GM10248 (cell line): ENCODE measurements at regions not wholly inside any gene's neighbourhood (a gene's known extent, or its start where the extent isn't known, plus 50 kb on each side); places are given as distances from the start of the nearest gene placed in this dataset.

Source experiments
- CTCF ChIA-PET: fragments of 300-600 bp; sonication (Branson Sonifier 250); formaldehyde crosslinking; extraction: SDS; loops from one replicate; lab custom pipeline; 2021; ENCODE audit warnings: antibody characterized with exemption; lab: Yijun Ruan, JAX
- POLR2A ChIA-PET: fragments of 350-650 bp; sonication (Branson Sonifier 250); formaldehyde crosslinking; extraction: SDS; loops from one replicate; lab custom pipeline; 2020; ENCODE audit warnings: antibody characterized with exemption; lab: Yijun Ruan, JAX
- DNase-seq: peaks from one replicate; pipeline ENCODE4 v3.0.0; 2012; ENCODE audit errors: extremely low spot score
- CTCF ChIP-seq: IDR thresholded peaks from 2 replicates; pipeline ENCODE4 v1.5.1; 2012; ENCODE audit warnings: mild to moderate bottlenecking, low read depth; ENCODE audit errors: extremely low read depth, missing control alignments, control extremely low read depth

GRCh38 chr6:126437205-126437604, 97.3 kb downstream of the CENPW start:
- POLR2A ChIA-PET, result no interaction called here
- CTCF ChIA-PET, result no interaction called here

GRCh38 chr6:126439040-126439439, 99.1 kb downstream of the CENPW start:
- POLR2A ChIA-PET, result no interaction called here
- no peak for TF ChIP-seq CTCF
- DNase-seq, result no peak
- CTCF ChIA-PET, result no interaction called here

More at GRCh38 chr6:126437205-126437604, 97.3 kb downstream of the CENPW start:
- TF ChIP-seq CTCF, result no peak
- DNase-seq, result no peak

GRCh38 chr6:126440923-126441322, 101.0 kb downstream of the CENPW start:
- CTCF ChIA-PET, result no interaction called here
- TF ChIP-seq CTCF, result no peak
- DNase-seq, result no peak
- POLR2A ChIA-PET, result no interaction called here

GRCh38 chr6:126444659-126445273, 104.9 kb downstream of the CENPW start:
- TF ChIP-seq CTCF, result no peak
- CTCF ChIA-PET, result interaction anchor here (0.9 to 2.0 kb wide), 3 partner anchors 9 to 10 kb away, joined by 3 to 5 read pairs (median 3); no protein-coding TSS in a partner anchor
- POLR2A ChIA-PET, result no interaction called here
- DNase-seq, result no peak

GRCh38 chr6:126446248-126446647, 106.3 kb downstream of the CENPW start:
- ChIA-PET CTCF (interaction anchor here (1.6 to 2.0 kb wide), 2 partner anchors 11 to 12 kb away, joined by 3 to 5 read pairs; no protein-coding TSS in a partner anchor), POLR2A (no interaction called here)
- no peak for DNase-seq
- TF ChIP-seq CTCF, result no peak

GRCh38 chr6:126447367-126447766, 107.5 kb downstream of the CENPW start:
- ChIA-PET POLR2A (no interaction called here), CTCF (interaction anchor here (0.7 to 1.6 kb wide), 2 partner anchors 10 to 20 kb away, joined by 3 read pairs; no protein-coding TSS in a partner anchor)
- no peak for TF ChIP-seq CTCF
- no peak for DNase-seq

GRCh38 chr6:126461045-126461444, 121.1 kb downstream of the CENPW start:
- POLR2A ChIA-PET, result no interaction called here
- DNase-seq, result no peak
- TF ChIP-seq CTCF, result no peak
- CTCF ChIA-PET, result interaction anchor here (0.9 kb wide), 1 partner anchor 15 kb away, joined by 3 read pairs; no protein-coding TSS in a partner anchor
